ENCODE measurements at regions not wholly inside any gene's neighbourhood (a gene's known extent, or its start where the extent isn't known, plus 50 kb on each side); places are given as distances from the start of the nearest gene placed in this dataset.

DNA sequence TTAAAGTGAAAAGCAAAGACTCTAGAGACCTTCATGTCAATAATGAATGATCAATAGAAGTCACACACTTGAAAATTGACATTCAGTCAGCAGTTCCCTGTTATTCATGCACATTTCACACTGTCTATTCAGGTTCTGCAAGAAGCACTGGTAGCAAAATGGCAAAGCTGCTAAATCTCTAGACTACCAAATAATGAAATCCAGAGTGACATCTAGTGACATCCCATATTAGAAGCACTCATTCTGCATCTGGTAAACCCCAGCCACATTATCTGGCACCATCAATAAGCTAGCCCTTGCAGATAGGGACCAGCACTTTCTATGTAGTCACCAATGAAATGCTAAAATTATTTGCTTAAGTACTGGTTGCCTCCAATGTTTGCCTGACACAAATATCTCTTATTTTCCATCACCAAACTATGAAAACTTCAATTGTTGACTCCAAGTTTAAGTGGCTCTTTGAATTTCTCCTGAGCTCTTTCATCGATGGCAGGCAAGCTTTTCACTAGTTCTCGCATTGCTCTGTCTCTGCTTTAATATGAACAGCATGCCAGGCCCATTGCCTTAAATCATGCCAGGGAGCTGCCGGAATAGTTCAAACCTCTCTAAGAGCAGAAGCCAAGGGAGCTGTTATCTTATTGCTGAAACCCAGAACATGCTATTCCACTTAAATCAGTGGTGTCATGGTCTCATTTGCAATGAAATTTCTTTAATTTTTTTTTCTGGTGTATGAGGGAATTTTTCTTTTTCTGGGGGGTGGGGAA, 409.9 kb downstream of the MZT1 start:
- DNase-seq, result no peak

DNA sequence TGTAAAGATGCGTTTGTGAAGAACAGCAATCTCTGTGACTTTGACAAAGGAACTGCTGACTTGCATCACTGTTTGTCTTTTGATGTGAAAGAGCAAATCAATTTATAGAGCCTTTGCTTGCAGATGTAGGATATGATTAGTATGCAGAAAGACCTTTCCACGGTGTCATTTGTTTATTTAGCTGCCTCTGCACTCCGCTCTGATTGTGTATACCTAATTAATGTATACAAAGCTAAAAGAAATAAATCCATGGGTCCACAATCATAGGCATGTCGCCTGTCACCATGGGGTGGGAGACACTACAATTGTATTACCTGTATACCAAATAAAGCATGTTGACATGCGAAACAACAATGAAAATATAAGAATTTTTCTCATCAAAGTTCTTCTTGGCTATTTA, 410.7 kb downstream of the MZT1 start:
- no peak for DNase-seq

DNA sequence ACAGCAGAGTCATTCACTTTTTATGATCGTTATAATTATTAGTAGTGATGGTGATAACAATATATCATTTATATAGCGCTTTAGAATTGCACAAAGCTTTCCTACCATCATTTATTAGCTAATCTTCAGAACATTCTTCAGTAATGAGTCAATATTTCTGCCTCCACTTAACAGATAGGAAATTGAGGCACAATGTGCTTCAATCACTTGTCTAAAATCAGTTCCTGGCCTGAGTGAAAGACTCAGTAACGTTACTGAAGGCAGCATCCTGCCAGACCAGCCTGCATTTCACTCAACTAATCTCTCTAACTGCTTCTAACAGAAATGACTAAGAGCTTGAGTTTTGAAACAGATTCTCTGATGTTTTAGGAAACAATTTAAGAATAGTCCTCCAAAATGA, 412.1 kb downstream of the MZT1 start:
- no peak for DNase-seq

DNA sequence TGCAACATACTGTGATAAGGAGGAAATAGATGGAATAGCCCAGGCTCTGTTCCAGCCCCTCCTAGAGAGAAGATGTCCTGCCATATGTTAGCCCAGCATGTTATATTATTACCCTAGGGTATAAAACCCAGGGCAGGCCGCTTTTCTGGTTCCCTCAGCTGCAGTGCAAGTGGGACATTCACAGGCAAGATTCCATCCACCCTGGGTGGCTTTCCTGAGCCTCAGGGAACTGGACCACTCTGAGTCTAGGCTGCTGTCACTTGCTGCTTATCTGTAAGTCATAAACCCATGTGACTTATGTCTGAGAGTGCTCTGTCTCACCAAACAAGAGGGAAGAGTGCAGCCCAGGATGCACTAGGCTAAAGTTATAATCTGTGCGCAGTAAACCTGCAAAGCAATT, 413.2 kb downstream of the MZT1 start:
- DNase-seq, result no peak

DNA sequence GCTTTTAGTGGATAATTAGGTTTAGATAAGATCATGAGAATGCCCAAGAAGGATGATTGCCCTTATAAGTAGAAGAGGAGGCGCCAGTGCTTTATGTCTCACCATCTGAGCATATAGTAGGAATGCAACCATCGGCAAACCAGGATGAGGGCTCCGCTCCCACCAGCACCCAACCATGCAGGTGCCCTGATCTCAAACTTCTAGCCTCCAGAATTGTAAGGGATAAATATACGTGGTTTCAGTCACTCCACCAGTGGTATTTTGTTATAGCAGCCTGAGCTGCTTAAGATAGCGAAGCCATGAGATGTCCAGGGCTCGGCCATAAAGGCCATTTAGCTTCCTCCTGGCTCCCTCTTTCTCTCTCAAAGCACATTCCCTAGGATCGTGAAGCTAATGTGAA, 413.9 kb downstream of the MZT1 start:
- DNase-seq, result no peak

DNA sequence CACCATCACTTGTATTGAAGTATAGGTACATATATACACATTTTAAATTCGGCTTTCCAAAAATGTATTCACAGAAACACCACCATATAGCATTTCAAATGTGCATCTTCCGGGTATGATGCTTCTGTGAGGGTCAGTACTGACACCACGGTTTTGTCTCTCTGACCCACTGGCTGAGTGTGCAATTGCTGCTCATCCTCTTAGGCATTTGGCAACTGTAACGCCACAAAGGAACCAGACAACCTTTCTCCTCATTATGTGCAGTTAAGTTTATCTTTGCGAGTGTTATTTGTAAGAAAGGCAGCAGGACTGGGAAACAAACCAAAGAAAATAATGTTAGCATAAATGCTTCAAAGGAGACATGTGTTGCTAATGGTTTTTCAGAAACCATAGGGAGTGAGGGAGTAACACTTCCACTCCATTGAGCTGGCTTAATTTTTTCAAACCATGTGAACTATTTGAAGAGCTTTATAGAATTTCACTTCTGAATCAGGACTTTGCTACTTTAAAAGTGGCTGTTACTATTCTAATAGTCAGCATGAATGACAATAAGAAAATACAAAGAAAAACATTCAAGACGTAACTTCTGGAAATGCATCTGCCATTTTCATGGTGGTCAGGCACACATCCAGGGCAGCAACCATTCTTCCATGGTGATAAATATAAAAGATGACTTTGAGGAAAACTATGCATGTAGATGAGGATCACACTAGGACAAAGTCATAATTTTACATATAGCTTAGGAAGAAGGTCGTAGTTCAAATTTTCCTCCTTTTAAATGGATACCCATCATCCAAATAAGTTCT, 423.3 kb downstream of the MZT1 start:
- DNase-seq, result no peak

DNA sequence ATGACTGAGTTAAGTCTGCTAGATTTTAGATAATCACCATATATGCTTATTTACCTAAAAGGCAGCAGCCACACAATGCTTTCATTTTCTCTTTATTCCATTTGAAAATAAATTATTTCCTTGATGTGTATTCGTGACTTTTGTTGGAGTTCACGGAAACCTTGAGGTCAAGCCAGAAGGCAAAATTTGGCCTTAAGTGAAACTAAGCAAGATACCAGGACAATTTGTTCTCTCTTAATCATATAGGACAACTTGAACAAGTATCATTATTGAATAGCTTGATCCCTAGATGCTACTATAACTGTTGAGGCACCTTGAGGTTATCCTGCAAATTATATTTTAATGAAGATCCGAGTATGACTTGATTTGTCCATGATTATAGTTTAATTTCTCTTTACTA, 429.2 kb upstream of the DACH1 start:
- no peak for DNase-seq

DNA sequence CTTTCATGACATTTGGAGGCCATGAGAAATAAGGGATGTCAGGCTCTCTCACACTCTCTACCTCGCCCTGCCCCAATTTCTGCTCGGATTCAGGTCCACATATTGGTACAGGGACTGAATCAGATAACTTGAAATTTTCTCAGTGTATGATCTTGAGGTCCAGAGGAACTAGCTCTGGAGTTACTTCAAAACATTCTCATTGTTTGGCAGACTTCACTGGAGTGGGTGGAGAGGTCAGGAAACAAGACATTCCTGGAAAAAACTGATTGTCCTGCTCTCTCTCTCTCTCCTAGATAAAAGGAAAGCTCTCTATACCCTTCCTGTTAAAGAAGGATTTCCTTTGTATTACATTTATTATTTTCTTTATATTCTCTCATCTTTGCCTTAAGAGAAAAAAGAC, 428.1 kb upstream of the DACH1 start:
- no peak for DNase-seq

DNA sequence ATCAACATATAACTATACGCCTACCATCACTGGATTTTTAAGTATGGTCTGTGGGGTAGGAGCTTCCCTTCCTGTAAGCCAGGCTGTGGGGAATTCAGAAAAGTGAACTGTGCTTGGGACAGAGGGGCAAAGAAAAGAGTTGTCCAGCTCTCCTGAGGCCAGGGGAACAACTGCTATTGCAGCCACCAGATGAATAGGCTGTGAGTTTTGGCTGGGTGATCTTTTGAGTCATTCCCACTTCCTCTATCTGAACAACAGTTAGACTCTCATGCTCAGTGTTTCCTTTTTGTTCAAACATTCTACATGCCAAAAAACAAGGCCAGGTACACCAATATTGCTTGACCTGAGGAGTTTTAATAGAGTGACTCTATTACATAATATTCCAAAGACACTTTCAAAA, 426.2 kb upstream of the DACH1 start:
- DNase-seq, result no peak

DNA sequence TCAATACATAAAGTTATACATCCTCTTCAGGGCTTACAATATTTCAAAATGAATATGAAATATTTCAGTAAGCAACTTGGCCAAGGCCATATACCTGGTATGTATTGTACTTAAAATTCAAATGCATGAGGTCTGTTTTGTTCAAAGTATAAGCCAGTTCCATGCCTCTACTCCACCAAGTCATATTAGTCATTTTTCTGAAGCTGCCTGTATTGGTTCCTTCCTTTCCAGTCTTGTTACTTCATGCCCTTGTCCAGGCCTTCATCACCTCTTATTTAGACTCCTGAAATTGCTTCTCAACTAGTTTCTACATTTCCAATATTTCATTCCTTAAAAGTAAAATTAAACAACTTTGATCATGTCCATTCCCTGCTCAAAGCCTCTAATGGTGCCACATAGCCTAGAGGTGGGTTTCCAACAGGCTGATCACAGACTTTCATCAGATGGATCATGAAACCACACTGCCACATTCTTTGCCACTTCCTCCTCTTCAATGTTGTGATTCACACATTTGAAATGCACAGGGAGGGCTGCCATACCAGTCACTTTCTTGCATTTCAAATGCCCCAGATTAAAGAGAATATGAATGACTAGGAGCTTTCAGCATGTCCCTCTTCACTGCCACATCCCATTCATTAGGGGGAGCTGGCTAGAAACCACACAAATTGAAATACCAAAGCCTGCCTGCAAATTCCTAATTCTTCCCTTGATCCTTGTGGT, 424.1 kb upstream of the DACH1 start:
- DNase-seq, result no peak

DNA sequence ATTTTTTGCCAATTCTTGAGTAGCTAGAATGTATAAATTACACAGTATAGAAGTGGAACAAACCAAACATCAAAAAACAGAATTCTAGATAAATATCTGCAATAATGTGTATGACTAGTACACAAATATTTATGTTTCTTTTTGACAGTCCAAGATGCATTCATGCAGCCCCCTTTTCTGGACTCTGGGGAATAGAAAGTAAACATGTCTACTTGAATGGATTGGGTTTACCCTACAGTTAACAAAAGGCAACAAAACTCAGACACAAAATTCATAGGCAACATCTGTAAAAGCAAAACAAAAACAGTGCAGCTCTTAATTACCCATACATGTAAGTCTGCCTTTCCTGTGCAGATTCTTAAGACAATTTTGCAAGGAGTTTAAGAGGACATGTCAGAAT, 419.4 kb upstream of the DACH1 start:
- no peak for DNase-seq

DNA sequence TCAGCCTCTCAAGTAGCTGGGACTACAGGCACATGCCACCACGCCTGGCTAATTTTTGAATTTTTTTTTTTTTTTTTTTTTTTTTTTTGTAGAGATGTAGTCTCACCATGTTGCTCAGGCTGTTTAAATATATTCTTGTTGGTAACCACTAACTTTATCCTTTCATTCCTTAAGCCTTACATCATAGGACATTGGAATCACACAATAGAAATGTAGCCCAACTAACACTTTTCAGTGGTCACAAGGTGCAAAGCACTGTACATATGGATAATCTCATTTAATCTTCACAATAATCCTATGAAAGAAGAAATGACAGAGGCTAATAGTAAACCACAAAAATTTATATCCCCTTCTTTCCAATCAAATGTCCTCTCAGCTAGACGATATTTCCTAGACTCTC, 417.8 kb upstream of the DACH1 start:
- no peak for DNase-seq

DNA sequence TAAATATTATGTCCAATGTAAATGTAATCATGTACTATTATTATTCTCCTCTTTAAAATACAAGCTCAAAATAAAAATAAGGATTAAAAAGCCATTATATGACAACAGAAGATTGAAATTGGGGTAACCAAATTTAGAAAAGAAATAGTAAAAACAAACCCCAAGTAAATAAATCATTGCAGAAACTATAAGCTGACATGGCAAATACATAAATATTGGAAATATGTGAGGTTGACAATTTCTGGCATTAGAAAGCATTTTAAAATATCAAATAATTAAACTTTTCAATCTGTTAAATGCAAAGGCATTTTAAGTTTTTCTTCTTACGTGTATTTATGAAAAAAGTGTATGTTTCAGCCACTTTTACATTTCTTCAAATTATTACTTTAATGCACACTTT, 394.7 kb upstream of the DACH1 start:
- no peak for DNase-seq

DNA sequence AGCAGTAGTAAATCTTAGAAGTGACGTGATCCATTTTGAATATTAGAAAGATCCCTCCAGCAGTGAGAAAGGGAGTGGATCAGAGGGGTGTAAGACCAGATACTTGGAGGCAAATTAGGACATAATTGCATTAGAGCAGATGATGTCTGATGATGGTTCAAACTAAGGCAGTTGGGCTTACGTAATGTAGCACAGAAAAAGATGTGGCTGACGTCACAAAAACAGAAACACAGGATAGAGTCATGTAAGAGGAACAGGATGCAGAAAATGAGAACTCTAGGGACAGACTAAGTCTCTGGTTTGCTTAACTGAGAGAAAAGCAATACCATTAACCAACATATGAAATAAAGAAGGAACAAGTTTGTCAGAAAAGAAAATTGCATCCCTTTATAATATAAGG, 392.5 kb upstream of the DACH1 start:
- DNase-seq, result no peak

DNA sequence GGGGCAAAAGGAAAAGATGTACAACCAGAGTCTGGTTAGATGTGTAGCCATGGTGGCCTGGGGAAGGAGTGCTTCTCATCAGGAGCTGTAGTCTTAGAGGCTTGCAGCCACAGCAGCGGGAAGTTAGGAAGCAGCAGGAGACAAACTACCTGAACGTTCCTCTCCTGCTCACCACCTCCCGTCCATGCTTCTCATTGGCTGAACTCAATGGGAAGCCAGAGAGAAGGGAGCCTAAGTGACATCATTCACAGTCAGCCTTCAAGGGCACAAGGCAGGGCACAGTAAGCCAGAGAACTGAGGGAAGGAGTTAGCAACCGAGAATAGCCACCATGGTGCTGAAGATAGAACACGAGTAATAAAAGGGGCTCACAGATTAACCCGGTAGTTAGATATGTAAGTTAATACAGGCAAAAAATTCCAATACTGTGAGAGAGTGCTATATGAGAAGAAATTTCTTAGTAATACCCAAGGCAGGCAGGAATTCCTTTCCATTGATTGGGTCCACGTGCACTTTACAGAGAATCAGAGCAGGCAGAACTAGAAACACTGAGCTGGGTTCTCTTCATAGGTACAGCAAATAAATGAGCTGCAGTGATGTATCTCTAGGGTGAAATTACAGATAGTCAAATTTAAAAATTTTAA, 391.5 kb upstream of the DACH1 start:
- DNase-seq, result no peak

DNA sequence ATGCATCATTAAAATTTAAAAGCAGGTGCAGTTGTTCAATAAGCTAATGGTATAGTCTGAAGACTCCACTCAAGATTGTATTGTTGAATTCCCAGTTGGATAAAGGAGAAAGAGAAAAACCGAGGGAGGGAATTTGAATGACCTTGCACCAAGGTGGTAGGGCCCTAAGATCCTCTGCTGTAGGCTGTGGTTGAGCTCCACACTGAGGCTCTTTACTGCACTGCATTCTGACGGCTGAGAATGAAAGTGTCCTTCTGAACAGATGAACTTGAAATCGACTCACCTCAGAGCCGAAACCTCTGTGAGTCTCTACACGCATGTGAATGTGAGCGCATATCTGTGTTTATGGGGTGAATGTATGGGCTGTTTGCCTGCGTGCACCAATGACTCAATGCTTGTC, 388.9 kb upstream of the DACH1 start:
- DNase-seq, result no peak

DNA sequence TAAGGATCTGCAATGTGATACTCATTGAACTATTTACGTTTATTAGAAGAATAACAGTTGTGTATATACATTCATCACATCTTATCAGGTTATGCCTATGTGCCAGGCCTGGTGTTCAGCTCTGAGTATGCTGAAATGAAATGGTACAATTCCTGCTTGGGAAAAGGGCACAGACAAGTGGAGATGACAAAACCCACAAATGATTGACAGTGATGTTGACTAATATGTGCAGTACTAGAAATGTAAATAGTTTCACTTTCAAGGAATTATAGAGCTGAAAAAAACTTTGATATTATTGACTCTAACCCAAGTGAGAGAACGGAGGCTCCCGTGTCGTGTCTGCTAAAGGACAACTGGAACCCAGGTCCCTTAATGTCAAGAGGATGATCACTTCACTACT, 386.8 kb upstream of the DACH1 start:
- no peak for DNase-seq

DNA sequence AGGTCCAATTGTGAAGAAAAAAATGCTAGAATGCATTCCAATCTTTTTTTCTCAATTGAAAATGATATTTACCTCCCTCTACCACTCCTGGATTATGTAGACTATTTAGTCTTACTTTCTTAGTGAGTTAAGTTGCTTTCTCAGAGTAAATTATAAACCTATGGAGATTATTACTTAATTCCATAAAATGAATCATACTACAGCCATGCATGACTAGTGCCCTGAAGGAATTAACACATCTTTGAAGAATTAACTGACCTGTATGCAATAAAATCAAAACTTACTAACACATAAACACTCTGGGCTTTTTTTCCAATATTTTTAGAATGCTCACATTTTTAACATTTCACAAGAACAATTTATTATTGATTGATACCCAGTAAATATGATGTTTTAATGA, 379.4 kb upstream of the DACH1 start:
- no peak for DNase-seq

DNA sequence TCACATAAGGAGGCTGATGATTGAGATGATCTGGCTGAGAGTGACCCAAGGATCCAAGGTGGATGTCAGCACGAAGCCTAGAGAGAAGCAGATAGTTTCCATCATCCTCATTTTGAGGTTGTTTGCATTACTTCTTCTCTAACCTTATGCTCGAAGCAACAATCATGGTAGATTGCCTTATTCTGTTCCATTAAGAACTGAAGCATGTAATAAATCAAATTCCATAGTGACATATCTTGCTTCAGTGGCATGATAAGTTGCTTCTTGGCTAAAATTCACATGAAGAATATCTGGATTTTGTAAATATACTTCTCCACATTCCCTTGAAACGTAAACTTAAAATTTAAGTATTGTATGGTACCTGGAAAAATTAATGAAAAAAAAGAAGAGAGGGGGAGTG, 377.8 kb upstream of the DACH1 start:
- no peak for DNase-seq

DNA sequence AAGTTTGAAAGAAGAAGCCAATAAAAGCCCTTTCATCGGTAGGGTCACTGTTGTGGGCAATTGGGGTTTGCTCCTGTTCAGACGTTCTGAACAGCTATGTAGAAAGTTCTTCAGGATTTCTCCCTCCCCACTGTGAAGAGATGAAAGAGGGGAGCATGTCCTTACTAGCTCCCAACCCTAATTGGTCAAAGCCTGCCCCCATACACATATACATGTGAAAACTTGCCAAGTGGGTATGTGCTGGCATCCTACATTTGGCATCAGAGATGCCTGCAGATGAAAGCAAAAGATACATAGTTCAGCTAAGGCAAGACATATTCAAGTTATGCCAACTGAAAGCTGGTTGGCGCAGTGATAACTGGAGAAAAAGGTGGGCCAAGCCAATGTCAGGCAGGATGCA, 363.1 kb upstream of the DACH1 start:
- DNase-seq, result no peak

DNA sequence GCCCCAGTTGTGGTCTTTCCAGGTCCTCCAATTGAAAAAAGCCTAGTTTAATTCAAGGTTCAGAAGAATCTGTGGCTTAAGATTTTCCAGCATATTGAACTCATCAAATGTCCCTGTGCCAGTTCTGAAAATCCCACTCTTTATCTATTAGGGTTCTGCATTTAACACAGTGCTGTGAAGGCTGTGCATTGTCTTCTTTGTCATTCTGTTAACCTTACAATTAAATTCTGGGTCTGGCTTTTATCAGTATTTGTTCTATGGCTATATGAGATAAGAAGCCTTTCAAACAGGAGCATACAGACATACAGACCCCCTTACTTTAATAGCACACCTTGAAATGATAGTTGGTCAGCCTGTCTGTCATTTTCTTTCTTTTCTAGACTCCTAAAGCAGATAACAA, 362.1 kb upstream of the DACH1 start:
- no peak for DNase-seq

DNA sequence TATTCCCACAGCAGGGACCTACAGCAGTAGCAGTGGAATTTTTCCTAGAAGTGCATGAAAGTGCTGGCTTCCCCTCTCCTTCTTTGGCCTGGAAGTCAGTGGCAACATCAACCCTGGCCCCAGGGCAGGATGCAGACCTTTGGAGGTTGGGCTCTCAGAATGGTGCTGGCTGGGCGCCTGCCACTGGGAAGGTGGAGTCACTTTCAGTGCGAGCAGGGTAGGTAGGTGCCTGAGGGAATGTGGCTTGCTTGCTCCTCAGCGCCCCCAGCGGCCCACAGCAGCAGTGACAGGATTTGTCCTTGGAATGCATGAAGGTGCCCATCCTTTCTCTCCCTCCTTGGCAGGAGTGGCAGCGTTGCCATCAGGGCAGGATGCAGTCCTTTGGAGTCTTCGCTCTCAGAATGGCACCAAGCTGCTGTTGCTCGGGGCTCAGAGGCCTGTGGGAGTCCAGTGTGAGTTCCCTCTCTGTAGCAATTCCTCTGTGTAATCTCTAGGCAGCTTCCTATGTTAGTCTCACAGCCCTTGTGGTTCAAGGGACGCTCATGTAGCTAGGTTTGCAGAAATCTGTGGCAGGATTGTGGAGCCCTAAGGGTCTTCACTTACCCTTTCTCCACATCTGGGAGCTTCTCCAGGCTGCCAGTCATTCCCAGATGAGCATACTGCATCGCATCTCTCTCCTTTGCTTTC, 354.4 kb upstream of the DACH1 start:
- DNase-seq, result peak; percentile 12

DNA sequence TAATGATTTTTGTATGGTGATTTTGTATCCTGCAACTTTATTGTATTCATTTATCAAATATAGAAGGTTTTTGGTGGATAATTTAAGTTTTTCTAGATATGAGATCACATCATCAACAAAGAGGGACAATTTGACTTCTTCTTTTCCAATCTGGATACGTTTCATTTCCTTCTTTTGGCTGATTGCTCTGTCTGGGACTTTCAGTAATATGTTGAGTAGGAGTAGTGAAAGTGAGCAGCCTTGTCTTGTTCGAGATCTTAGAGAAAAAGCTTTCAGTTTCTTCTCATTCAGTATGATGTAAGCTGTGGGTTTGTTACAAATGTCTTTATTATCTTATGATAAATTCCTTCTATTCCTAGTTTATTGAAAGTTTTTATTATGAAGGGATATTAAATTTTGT, 352.0 kb upstream of the DACH1 start:
- DNase-seq, result no peak
